GM23338 (cell line): ENCODE measurements at regions not wholly inside any gene's neighbourhood (a gene's known extent, or its start where the extent isn't known, plus 50 kb on each side); places are given as distances from the start of the nearest gene placed in this dataset.

Experiments
- ATAC-seq: fragments of 200-7000 bp; cut with Tn5 transposase; 3 replicates; pipeline ENCODE4 v1.9.1; 2020
- DNase-seq: peaks from one replicate; pipeline ENCODE4 v3.0.0-alpha.2; 2015; ENCODE audit warnings: low spot score
- H2AFZ ChIP-seq: fragments of 200-600 bp; sonication (generic); 2 replicates; pipeline ENCODE4 v1.8.0; 2016; ENCODE audit warnings: antibody characterized with exemption, mild to moderate bottlenecking, moderate library complexity
- H3F3A ChIP-seq: fragments of 200-600 bp; sonication (generic); replicated peaks from 2 replicates; pipeline ENCODE4 v1.8.0; 2017; ENCODE audit warnings: antibody characterized with exemption, mixed run types, low read depth
- H3K27ac ChIP-seq: fragments of 200-600 bp; sonication (generic); 2 replicates; pipeline ENCODE4 v1.6.1; 2016; ENCODE audit warnings: low read depth
- H3K27me3 ChIP-seq: fragments of 200-600 bp; sonication (generic); 2 replicates; pipeline ENCODE4 v1.8.0; 2016; ENCODE audit warnings: mild to moderate bottlenecking, mixed run types, moderate library complexity; ENCODE audit not compliant: insufficient read depth
- H3K36me3 ChIP-seq: fragments of 200-600 bp; sonication (generic); 2 replicates; pipeline ENCODE4 v1.8.0; 2016; ENCODE audit warnings: mild to moderate bottlenecking; ENCODE audit not compliant: insufficient read depth
- H3K4me1 ChIP-seq: fragments of 200-600 bp; sonication (generic); 2 replicates; pipeline ENCODE4 v1.8.0; 2016; ENCODE audit warnings: mild to moderate bottlenecking, moderate library complexity; ENCODE audit not compliant: insufficient read depth
- H3K4me2 ChIP-seq: fragments of 200-600 bp; sonication (generic); 2 replicates; pipeline ENCODE4 v1.7.1; 2017; ENCODE audit warnings: mixed run types
- H3K4me3 ChIP-seq: fragments of 200-600 bp; sonication (generic); 2 replicates; pipeline ENCODE4 v1.6.1; 2016; ENCODE audit warnings: mixed run types
- H3K79me2 ChIP-seq: fragments of 200-600 bp; sonication (generic); replicated peaks from 2 replicates; pipeline ENCODE4 v1.8.0; 2017; ENCODE audit warnings: mild to moderate bottlenecking; ENCODE audit not compliant: insufficient read depth
- H3K9me2 ChIP-seq: fragments of 200-600 bp; sonication (generic); 2 replicates; pipeline ENCODE4 v1.8.0; 2017; ENCODE audit not compliant: insufficient read depth
- H4K20me1 ChIP-seq: fragments of 200-600 bp; sonication (generic); replicated peaks from 2 replicates; pipeline ENCODE4 v1.8.0; 2017; ENCODE audit warnings: mild to moderate bottlenecking; ENCODE audit not compliant: insufficient read depth
- H3K27ac Mint-ChIP-seq: 2 replicates; pipeline ENCODE4 v1.8.0; 2020; ENCODE audit warnings: inconsistent platforms, mild to moderate bottlenecking, moderate library complexity, mixed read lengths
- H3K27me3 Mint-ChIP-seq: 3 replicates; pipeline ENCODE4 v1.8.0; 2022; ENCODE audit warnings: low read depth, mild to moderate bottlenecking, moderate library complexity, mixed read lengths, inconsistent platforms; ENCODE audit not compliant: insufficient read depth, poor library complexity
- H3K36me3 Mint-ChIP-seq: 3 replicates; pipeline ENCODE4 v1.8.0; 2021; ENCODE audit warnings: low read depth, mild to moderate bottlenecking, inconsistent platforms, moderate library complexity, mixed read lengths
- H3K4me1 Mint-ChIP-seq: 3 replicates; pipeline ENCODE4 v1.8.0; 2020; ENCODE audit warnings: mild to moderate bottlenecking, inconsistent platforms, mixed read lengths
- H3K4me3 Mint-ChIP-seq: 3 replicates; pipeline ENCODE4 v1.8.0; 2021; ENCODE audit warnings: moderate library complexity, mild to moderate bottlenecking, inconsistent platforms, mixed read lengths
- H3K9me3 Mint-ChIP-seq: 3 replicates; pipeline ENCODE4 v1.8.0; 2020; ENCODE audit warnings: moderate library complexity, mild to moderate bottlenecking, inconsistent platforms, mixed read lengths
- CREB1 ChIP-seq: fragments of 250-450 bp; sonication (Bioruptor Pico); IDR thresholded peaks from 2 replicates; pipeline ENCODE4 v1.5.0; 2020; ENCODE audit warnings: low read depth, mild to moderate bottlenecking, moderate library complexity
- EZH2phosphoT487 ChIP-seq: fragments of 200-600 bp; sonication (generic); IDR thresholded peaks from one replicate; pipeline ENCODE4 v1.8.1; 2018; ENCODE audit warnings: antibody characterized with exemption; ENCODE audit not compliant: unreplicated experiment
- JUNB ChIP-seq: IDR thresholded peaks from one replicate; pipeline ENCODE4 v1.6.1; 2016; ENCODE audit warnings: antibody characterized with exemption; ENCODE audit not compliant: unreplicated experiment
- NANOG ChIP-seq: IDR thresholded peaks from 2 replicates; pipeline ENCODE4 v1.6.1; 2016; ENCODE audit warnings: antibody characterized with exemption, borderline replicate concordance
- POLR2AphosphoS5 ChIP-seq: IDR thresholded peaks from 2 replicates; pipeline ENCODE4 v1.6.1; 2016; ENCODE audit warnings: antibody characterized with exemption, low read depth
- STAT1 ChIP-seq: IDR thresholded peaks from one replicate; pipeline ENCODE4 v1.6.1; 2016; ENCODE audit warnings: antibody characterized with exemption; ENCODE audit not compliant: unreplicated experiment
- ZNF114 ChIP-seq: fragments of 250-450 bp; sonication (Bioruptor Pico); IDR thresholded peaks from 2 replicates; pipeline ENCODE4 v1.5.0; 2020; ENCODE audit warnings: mild to moderate bottlenecking, moderate library complexity
- TF ChIP-seq, protein P1 (sequence below): fragments of 250-450 bp; sonication (Bioruptor Pico); IDR thresholded peaks from 2 replicates; pipeline ENCODE4 v1.5.0; 2020; ENCODE audit warnings: mild to moderate bottlenecking, moderate library complexity

DNA sequence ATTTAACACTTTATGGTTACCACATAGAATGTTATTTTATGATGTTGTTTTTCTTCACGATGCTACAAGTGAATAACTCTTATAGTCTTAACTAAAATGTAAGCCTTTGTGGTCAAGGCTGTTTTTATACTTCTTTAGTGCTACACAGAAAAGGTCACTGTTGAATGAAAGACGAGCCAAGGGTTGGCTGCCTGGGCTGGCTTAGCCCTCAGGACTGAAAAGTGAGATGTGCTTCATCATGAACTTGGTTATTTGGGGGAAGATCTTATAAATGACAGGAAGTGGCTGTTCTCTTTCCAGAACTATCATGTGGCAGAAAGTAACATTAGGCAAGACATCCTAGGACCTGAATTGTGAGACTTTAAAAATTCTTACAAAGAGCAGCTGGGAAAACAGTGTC lies 404.0 kb downstream of the BTBD3 start:
- Mint-ChIP-seq H3K4me3 (no peak overlapping the region), H3K27me3 (no peaks in the 10 kb centered on the region), H3K27ac (no peak overlapping the region), H3K9me3 (no peaks in the 10 kb centered on the region), H3K4me1 (no peaks in the 10 kb centered on the region; the same call in 2 of the 3 replicates), H3K36me3 (no peaks in the 10 kb centered on the region)
- TF ChIP-seq EZH2phosphoT487 (no peak), CREB1 (CRISPR knock-in tag) (no peak), NANOG (no peak)
- TF ChIP-seq, protein P1, sequence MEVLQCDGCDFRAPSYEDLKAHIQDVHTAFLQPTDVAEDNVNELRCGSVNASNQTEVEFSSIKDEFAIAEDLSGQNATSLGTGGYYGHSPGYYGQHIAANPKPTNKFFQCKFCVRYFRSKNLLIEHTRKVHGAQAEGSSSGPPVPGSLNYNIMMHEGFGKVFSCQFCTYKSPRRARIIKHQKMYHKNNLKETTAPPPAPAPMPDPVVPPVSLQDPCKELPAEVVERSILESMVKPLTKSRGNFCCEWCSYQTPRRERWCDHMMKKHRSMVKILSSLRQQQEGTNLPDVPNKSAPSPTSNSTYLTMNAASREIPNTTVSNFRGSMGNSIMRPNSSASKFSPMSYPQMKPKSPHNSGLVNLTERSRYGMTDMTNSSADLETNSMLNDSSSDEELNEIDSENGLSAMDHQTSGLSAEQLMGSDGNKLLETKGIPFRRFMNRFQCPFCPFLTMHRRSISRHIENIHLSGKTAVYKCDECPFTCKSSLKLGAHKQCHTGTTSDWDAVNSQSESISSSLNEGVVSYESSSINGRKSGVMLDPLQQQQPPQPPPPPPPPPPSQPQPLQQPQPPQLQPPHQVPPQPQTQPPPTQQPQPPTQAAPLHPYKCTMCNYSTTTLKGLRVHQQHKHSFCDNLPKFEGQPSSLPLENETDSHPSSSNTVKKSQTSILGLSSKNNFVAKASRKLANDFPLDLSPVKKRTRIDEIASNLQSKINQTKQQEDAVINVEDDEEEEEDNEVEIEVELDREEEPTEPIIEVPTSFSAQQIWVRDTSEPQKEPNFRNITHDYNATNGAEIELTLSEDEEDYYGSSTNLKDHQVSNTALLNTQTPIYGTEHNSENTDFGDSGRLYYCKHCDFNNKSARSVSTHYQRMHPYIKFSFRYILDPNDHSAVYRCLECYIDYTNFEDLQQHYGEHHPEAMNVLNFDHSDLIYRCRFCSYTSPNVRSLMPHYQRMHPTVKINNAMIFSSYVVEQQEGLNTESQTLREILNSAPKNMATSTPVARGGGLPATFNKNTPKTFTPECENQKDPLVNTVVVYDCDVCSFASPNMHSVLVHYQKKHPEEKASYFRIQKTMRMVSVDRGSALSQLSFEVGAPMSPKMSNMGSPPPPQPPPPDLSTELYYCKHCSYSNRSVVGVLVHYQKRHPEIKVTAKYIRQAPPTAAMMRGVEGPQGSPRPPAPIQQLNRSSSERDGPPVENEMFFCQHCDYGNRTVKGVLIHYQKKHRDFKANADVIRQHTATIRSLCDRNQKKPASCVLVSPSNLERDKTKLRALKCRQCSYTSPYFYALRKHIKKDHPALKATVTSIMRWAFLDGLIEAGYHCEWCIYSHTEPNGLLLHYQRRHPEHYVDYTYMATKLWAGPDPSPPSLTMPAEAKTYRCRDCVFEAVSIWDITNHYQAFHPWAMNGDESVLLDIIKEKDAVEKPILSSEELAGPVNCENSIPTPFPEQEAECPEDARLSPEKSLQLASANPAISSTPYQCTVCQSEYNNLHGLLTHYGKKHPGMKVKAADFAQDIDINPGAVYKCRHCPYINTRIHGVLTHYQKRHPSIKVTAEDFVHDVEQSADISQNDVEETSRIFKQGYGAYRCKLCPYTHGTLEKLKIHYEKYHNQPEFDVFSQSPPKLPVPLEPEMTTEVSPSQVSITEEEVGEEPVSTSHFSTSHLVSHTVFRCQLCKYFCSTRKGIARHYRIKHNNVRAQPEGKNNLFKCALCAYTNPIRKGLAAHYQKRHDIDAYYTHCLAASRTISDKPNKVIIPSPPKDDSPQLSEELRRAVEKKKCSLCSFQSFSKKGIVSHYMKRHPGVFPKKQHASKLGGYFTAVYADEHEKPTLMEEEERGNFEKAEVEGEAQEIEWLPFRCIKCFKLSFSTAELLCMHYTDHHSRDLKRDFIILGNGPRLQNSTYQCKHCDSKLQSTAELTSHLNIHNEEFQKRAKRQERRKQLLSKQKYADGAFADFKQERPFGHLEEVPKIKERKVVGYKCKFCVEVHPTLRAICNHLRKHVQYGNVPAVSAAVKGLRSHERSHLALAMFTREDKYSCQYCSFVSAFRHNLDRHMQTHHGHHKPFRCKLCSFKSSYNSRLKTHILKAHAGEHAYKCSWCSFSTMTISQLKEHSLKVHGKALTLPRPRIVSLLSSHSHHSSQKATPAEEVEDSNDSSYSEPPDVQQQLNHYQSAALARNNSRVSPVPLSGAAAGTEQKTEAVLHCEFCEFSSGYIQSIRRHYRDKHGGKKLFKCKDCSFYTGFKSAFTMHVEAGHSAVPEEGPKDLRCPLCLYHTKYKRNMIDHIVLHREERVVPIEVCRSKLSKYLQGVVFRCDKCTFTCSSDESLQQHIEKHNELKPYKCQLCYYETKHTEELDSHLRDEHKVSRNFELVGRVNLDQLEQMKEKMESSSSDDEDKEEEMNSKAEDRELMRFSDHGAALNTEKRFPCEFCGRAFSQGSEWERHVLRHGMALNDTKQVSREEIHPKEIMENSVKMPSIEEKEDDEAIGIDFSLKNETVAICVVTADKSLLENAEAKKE (CRISPR knock-in tag) = no peak
- Histone ChIP-seq H3K4me3 (no peak overlapping the region), H3K27me3 (no peaks in the 10 kb centered on the region), H3K36me3 (no peaks in the 10 kb centered on the region), H3F3A (no peaks in the 10 kb centered on the region), H3K4me1 (no peaks in the 10 kb centered on the region), H2AFZ (no peak overlapping the region), H4K20me1 (no peaks in the 10 kb centered on the region), H3K27ac (no peak overlapping the region), H3K4me2 (no peak overlapping the region), H3K79me2 (no peaks in the 10 kb centered on the region), H3K9me2 (0 out of 2 replicates have a peak, but pooled peaks cover 5% of the 10 kb centered on the region)
- DNase-seq (no peak), ATAC-seq (no peak)

DNA sequence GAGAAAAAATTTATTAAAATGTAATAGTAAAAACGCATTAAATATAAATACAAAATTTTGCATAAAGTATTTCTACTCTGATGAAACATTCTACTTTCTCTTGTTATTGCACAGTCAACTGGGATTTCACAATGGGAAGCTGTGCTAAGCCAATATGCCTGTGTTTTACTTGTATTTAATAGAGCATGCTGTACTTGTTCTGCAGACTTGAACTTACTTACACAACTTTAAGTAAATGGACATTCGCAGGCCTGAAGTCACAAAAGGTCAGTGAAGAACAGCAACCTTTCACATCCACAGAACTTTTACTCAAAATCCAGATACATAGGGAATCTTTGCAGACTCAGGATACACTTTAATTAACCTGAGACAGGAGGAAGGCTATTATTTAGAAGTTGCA lies 409.5 kb downstream of the BTBD3 start:
- H3K27ac Mint-ChIP-seq = no peak overlapping the region
- H3K4me1 Mint-ChIP-seq = no peaks in the 10 kb centered on the region
- Histone ChIP-seq H3K9me2 (0 out of 2 replicates have a peak, but pooled peaks cover 5% of the 10 kb centered on the region), H3K27me3 (no peaks in the 10 kb centered on the region), H3K79me2 (no peaks in the 10 kb centered on the region), H3K27ac (no peak overlapping the region), H3K4me3 (no peak overlapping the region), H3F3A (no peaks in the 10 kb centered on the region), H4K20me1 (no peaks in the 10 kb centered on the region), H3K36me3 (no peaks in the 10 kb centered on the region), H2AFZ (no peak overlapping the region), H3K4me2 (no peak overlapping the region), H3K4me1 (no peaks in the 10 kb centered on the region)
- DNase-seq = no peak
- H3K9me3 Mint-ChIP-seq = no peaks in the 10 kb centered on the region; the same call in none of the 3 replicates
- H3K27me3 Mint-ChIP-seq = peaks cover 1% of the 10 kb centered on the region
- H3K4me3 Mint-ChIP-seq = no peak overlapping the region
- peaks cover 4% of the 10 kb centered on the region; the same call in 1 of the 3 replicates for H3K36me3 Mint-ChIP-seq
- ATAC-seq = no peak
- no peak for TF ChIP-seq STAT1
- no peak for TF ChIP-seq ZNF114
- TF ChIP-seq POLR2AphosphoS5 = no peak
- TF ChIP-seq, protein P1 (CRISPR knock-in tag) = no peak
- TF ChIP-seq JUNB = no peak
